DOHH2 (cell line): ENCODE measurements at regions not wholly inside any gene's neighbourhood (a gene's known extent, or its start where the extent isn't known, plus 50 kb on each side); places are given as distances from the start of the nearest gene placed in this dataset.

Experiments used
- EZH2phosphoT487 ChIP-seq: fragments of 200-600 bp; sonication (generic); IDR thresholded peaks from 2 replicates; pipeline ENCODE4 v1.6.1; 2017; ENCODE audit warnings: borderline replicate concordance, mild to moderate bottlenecking, antibody characterized with exemption, low read length, moderate library complexity, mixed read lengths
- TF ChIP-seq, protein P1 (sequence below): fragments of 200-600 bp; sonication (generic); IDR thresholded peaks from one replicate; pipeline ENCODE4 v1.5.1; 2014; ENCODE audit warnings: antibody characterized with exemption, mild to moderate bottlenecking, low read depth, low read length; ENCODE audit not compliant: poor library complexity, severe bottlenecking

GRCh38 chr2:62603154-62603712, 97.2 kb upstream of the TMEM17 start:
- TF ChIP-seq, protein P1, sequence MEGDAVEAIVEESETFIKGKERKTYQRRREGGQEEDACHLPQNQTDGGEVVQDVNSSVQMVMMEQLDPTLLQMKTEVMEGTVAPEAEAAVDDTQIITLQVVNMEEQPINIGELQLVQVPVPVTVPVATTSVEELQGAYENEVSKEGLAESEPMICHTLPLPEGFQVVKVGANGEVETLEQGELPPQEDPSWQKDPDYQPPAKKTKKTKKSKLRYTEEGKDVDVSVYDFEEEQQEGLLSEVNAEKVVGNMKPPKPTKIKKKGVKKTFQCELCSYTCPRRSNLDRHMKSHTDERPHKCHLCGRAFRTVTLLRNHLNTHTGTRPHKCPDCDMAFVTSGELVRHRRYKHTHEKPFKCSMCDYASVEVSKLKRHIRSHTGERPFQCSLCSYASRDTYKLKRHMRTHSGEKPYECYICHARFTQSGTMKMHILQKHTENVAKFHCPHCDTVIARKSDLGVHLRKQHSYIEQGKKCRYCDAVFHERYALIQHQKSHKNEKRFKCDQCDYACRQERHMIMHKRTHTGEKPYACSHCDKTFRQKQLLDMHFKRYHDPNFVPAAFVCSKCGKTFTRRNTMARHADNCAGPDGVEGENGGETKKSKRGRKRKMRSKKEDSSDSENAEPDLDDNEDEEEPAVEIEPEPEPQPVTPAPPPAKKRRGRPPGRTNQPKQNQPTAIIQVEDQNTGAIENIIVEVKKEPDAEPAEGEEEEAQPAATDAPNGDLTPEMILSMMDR = no peak
- no peak for TF ChIP-seq EZH2phosphoT487
